CD14-positive monocyte (primary cell): ENCODE measurements at regions not wholly inside any gene's neighbourhood (a gene's known extent, or its start where the extent isn't known, plus 50 kb on each side); places are given as distances from the start of the nearest gene placed in this dataset.

Experiments
- DNase-seq, 3 donors: peaks; one replicate each; pipeline ENCODE4 v3.0.0-alpha.2; 2011 to 2022
- H2AFZ ChIP-seq: 2 replicates; pipeline ENCODE4 v1.6.0; 2012; ENCODE audit warnings: mild to moderate bottlenecking, low read depth, low read length, inconsistent platforms; ENCODE audit not compliant: insufficient read depth, poor library complexity, severe bottlenecking
- H3K27ac ChIP-seq, 2 donors: 1 replicate in 1 of 2; 2 replicates in 1 of 2; pipeline ENCODE4 v1.5.1; 2012 to 2013; ENCODE audit warnings: low read length in 2 of 2, control low read depth in 1 of 2, inconsistent platforms in 1 of 2, low read depth in 1 of 2, mild to moderate bottlenecking in 1 of 2
- H3K27me3 ChIP-seq, 2 donors: one replicate each; pipeline versions ENCODE4 v1.6.0 to v1.6.1; 2011 to 2013; ENCODE audit warnings: low read length in 2 of 2; ENCODE audit not compliant: control insufficient read depth in 2 of 2, insufficient read depth in 2 of 2
- H3K36me3 ChIP-seq, 2 donors: replicated peaks in 1 of 2; 1 replicate in 1 of 2; 2 replicates in 1 of 2; pipeline versions ENCODE4 v1.5.1 to v1.6.1; 2012 to 2013; ENCODE audit warnings: low read length in 2 of 2, control low read depth in 1 of 2, inconsistent platforms in 1 of 2, mild to moderate bottlenecking in 1 of 2; ENCODE audit not compliant: insufficient read depth in 2 of 2, control insufficient read depth in 1 of 2
- H3K4me1 ChIP-seq, 2 donors: 1 replicate in 1 of 2; 2 replicates in 1 of 2; pipeline versions ENCODE4 v1.5.1 to v1.6.1; 2012 to 2013; ENCODE audit warnings: low read length in 2 of 2, control low read depth in 1 of 2, inconsistent platforms in 1 of 2, mild to moderate bottlenecking in 1 of 2, moderate library complexity in 1 of 2; ENCODE audit not compliant: insufficient read depth in 2 of 2, control insufficient read depth in 1 of 2
- H3K4me2 ChIP-seq: replicated peaks from 2 replicates; pipeline ENCODE3; 2012; ENCODE audit warnings: low read length, moderate library complexity, mild to moderate bottlenecking; ENCODE audit not compliant: poor library complexity, severe bottlenecking; ENCODE audit errors: extremely low read depth
- H3K4me3 ChIP-seq, 3 experiments: fragments of 200-600 bp in 1 of 3; sonication (generic) in 1 of 3; replicated peaks in 1 of 3; 1 replicate in 2 of 3; 2 replicates in 1 of 3; pipeline ENCODE4 v1.5.1; 2011 to 2013; ENCODE audit warnings: low read length in 3 of 3, mild to moderate bottlenecking in 3 of 3, control low read depth in 2 of 3, low read depth in 2 of 3, inconsistent platforms in 1 of 3, moderate library complexity in 1 of 3
- H3K79me2 ChIP-seq: 2 replicates; pipeline ENCODE4 v1.6.0; 2012; ENCODE audit warnings: mild to moderate bottlenecking, control low read depth, inconsistent platforms, low read length, moderate library complexity; ENCODE audit not compliant: insufficient read depth
- H3K9ac ChIP-seq: 2 replicates; pipeline ENCODE4 v1.6.0; 2017; ENCODE audit warnings: low read length, mild to moderate bottlenecking; ENCODE audit not compliant: insufficient read depth, poor library complexity, severe bottlenecking
- H3K9me3 ChIP-seq, 2 donors: replicated peaks in 1 of 2; 1 replicate in 1 of 2; 2 replicates in 1 of 2; pipeline versions ENCODE4 v1.5.1 to v1.6.1; 2012 to 2013; ENCODE audit warnings: low read length in 2 of 2, control low read depth in 1 of 2; ENCODE audit not compliant: control insufficient read depth in 1 of 2, insufficient read depth in 1 of 2
- H4K20me1 ChIP-seq: 2 replicates; pipeline ENCODE4 v1.6.0; 2012; ENCODE audit warnings: mild to moderate bottlenecking, low read length, control low read depth, moderate library complexity; ENCODE audit not compliant: insufficient read depth
- H3K27ac Mint-ChIP-seq, 7 donors: one replicate each; pipeline ENCODE4 v1.8.0; 2020; ENCODE audit warnings: mild to moderate bottlenecking in 7 of 7, mixed read lengths in 7 of 7, moderate library complexity in 6 of 7, inconsistent platforms in 2 of 7
- H3K27me3 Mint-ChIP-seq, 3 donors: one replicate each; pipeline ENCODE4 v1.8.0; 2021 to 2022; ENCODE audit warnings: low read depth in 3 of 3, mild to moderate bottlenecking in 3 of 3, mixed read lengths in 3 of 3, moderate library complexity in 3 of 3, inconsistent platforms in 1 of 3
- H3K36me3 Mint-ChIP-seq, 2 donors: one replicate each; pipeline ENCODE4 v1.8.0; 2020; ENCODE audit warnings: mixed read lengths in 2 of 2, inconsistent platforms in 1 of 2, mild to moderate bottlenecking in 1 of 2
- H3K4me1 Mint-ChIP-seq: one replicate; pipeline ENCODE4 v1.8.0; 2020; ENCODE audit warnings: mild to moderate bottlenecking, mixed read lengths
- H3K4me3 Mint-ChIP-seq, 2 donors: one replicate each; pipeline ENCODE4 v1.8.0; 2020; ENCODE audit warnings: mild to moderate bottlenecking in 2 of 2, mixed read lengths in 2 of 2, moderate library complexity in 1 of 2
- H3K9me3 Mint-ChIP-seq, 7 donors: one replicate each; pipeline ENCODE4 v1.8.0; 2020 to 2022; ENCODE audit warnings: mixed read lengths in 7 of 7, mild to moderate bottlenecking in 6 of 7, moderate library complexity in 6 of 7, inconsistent platforms in 2 of 7
- CTCF ChIP-seq: fragments of 200-600 bp; IDR thresholded peaks from one replicate; pipeline ENCODE4 v1.8.0; 2022; ENCODE audit warnings: antibody characterized with exemption, mild to moderate bottlenecking
- WGBS: methylation state at CpG from one replicate; pipeline ENCODE4 v1.1.5; 2013; ENCODE audit warnings: missing lambda C conversion rate; ENCODE audit not compliant: insufficient coverage; 5-methylcytosine and 5-hydroxymethylcytosine counted together
- intact Hi-C, 2 donors: fragments of 100-400 bp; cut with micrococcal nuclease; formaldehyde crosslinking; loops; one replicate each; pipeline versions ENCODE4 v1.15.0 to v1.15.1; 2023

- Histone ChIP-seq H3K27ac (peak overlapping the region; percentile 65 to 81), H3K79me2 (no peaks in the 10 kb centered on the region), H2AFZ (peak overlapping the region; percentile 74), H3K4me1 (peaks cover 14 to 18% of the 10 kb centered on the region in 2 donors), H3K9me3 (peaks cover 5 to 17% of the 10 kb centered on the region in 2 donors), H4K20me1 (no peaks in the 10 kb centered on the region), H3K27me3 (no peaks in the 10 kb centered on the region), H3K4me3 (peak overlapping the region in 1 of 3 experiments; percentile 15), H3K4me2 (no peak overlapping the region), H3K9ac (no peak overlapping the region), H3K36me3 (no peaks in the 10 kb centered on the region)
- H3K4me3 Mint-ChIP-seq = no peak overlapping the region
- H3K9me3 Mint-ChIP-seq = peaks cover 9 to 19% (median 16%) of the 10 kb centered on the region in 7 donors
- no peak for TF ChIP-seq CTCF
- H3K27ac Mint-ChIP-seq = peak overlapping the region; percentile 82 to 95 (median 87)
- no peak for DNase-seq
- intact Hi-C loops = no loop called here
- H3K27me3 Mint-ChIP-seq = peaks cover 0 to 2% (median 1%) of the 10 kb centered on the region in 3 donors
- peaks cover 26% of the 10 kb centered on the region for H3K4me1 Mint-ChIP-seq
- peaks cover 3 to 9% of the 10 kb centered on the region in 2 donors for H3K36me3 Mint-ChIP-seq
- 86% methylated on average over 5 of the region's 7 CpGs for WGBS
These were observed 137.5 kb upstream of the MYL2 start for GRCh38 chr12:111057701-111058425.

GRCh38 chr12:111056618-111057521 is 136.5 kb upstream of the MYL2 start:
- Histone ChIP-seq H3K4me3 (peak overlapping the region in 1 of 3 experiments; percentile 15), H3K4me2 (peak overlapping the region; percentile 13), H4K20me1 (no peaks in the 10 kb centered on the region), H3K4me1 (peaks cover 14 to 18% of the 10 kb centered on the region in 2 donors), H3K27ac (peak overlapping the region; percentile 65 to 81), H3K9ac (no peak overlapping the region), H3K36me3 (no peaks in the 10 kb centered on the region), H3K79me2 (no peaks in the 10 kb centered on the region), H3K27me3 (no peaks in the 10 kb centered on the region), H2AFZ (peak overlapping the region; percentile 74), H3K9me3 (peaks cover 5 to 17% of the 10 kb centered on the region in 2 donors)
- TF ChIP-seq CTCF = no peak
- Mint-ChIP-seq H3K4me1 (peaks cover 26% of the 10 kb centered on the region), H3K9me3 (peaks cover 9 to 19% (median 16%) of the 10 kb centered on the region in 7 donors), H3K4me3 (peak overlapping the region; percentile 43 to 47), H3K27ac (peak overlapping the region; percentile 82 to 95 (median 87)), H3K27me3 (peaks cover 0 to 2% (median 1%) of the 10 kb centered on the region in 3 donors), H3K36me3 (peaks cover 3 to 9% of the 10 kb centered on the region in 2 donors)
- DNase-seq = peak; percentile 77 to 84 (median 83)
- WGBS = 50% methylated on average over 8 of the region's 8 CpGs
- intact Hi-C loops = no loop called here
